SK-N-SH (cell line): ENCODE measurements at regions not wholly inside any gene's neighbourhood (a gene's known extent, or its start where the extent isn't known, plus 50 kb on each side); places are given as distances from the start of the nearest gene placed in this dataset.

Source experiments
- CTCF ChIA-PET: fragments of 300-600, 350-600 bp; formaldehyde crosslinking; extraction: SDS; loops from one replicate; lab custom pipeline; 2021; lab: Yijun Ruan, JAX
- POLR2A ChIA-PET: fragments of 350-600 bp; sonication (Branson Sonifier 250); formaldehyde crosslinking; extraction: SDS; loops from one replicate; lab custom pipeline; 2020; ENCODE audit warnings: antibody characterized with exemption, inconsistent platforms; lab: Yijun Ruan, JAX
- DNase-seq: peaks from one replicate; pipeline ENCODE4 v3.0.0; 2012
- H2AFZ ChIP-seq: fragments of 200-600 bp; sonication (generic); 2 replicates; pipeline ENCODE4 v1.8.1; 2016; ENCODE audit warnings: antibody characterized with exemption, mild to moderate bottlenecking, low read depth
- H3F3A ChIP-seq: fragments of 200-600 bp; sonication (generic); replicated peaks from 2 replicates; pipeline ENCODE3; 2016; ENCODE audit warnings: antibody characterized with exemption, mild to moderate bottlenecking; ENCODE audit not compliant: insufficient read depth
- H3K27ac ChIP-seq, 2 experiments: fragments of 200-500 bp in 1 of 2; fragments of 200-600 bp in 1 of 2; sonication (Bioruptor generic) in 1 of 2; sonication (generic), shearing (Covaris generic) in 1 of 2; 2 replicates each; pipeline versions ENCODE4 v1.5.1 to v1.6.1; 2014 to 2016; ENCODE audit warnings: low read depth in 2 of 2, inconsistent platforms in 1 of 2, low read length in 1 of 2, mild to moderate bottlenecking in 1 of 2, mixed read lengths in 1 of 2
- H3K27me3 ChIP-seq: fragments of 200-600 bp; sonication (generic), shearing (Covaris generic); 2 replicates; pipeline ENCODE4 v1.6.1; 2016; ENCODE audit warnings: mixed run types; ENCODE audit not compliant: insufficient read depth
- H3K36me3 ChIP-seq, 2 experiments: fragments of 200-500 bp in 1 of 2; fragments of 200-600 bp in 1 of 2; sonication (Bioruptor generic) in 1 of 2; sonication (generic) in 1 of 2; replicated peaks in 1 of 2; 2 replicates each; pipeline versions ENCODE3 to v1.5.1; 2014 to 2016; ENCODE audit warnings: low read length in 1 of 2, mild to moderate bottlenecking in 1 of 2; ENCODE audit not compliant: insufficient read depth in 2 of 2, control insufficient read depth in 1 of 2
- H3K4me1 ChIP-seq, 2 experiments: fragments of 200-500 bp in 1 of 2; fragments of 200-600 bp in 1 of 2; sonication (Bioruptor generic) in 1 of 2; sonication (generic), shearing (Covaris generic) in 1 of 2; 2 replicates each; pipeline versions ENCODE4 v1.5.1 to v1.6.1; 2014 to 2016; ENCODE audit warnings: low read depth in 1 of 2, low read length in 1 of 2, mixed run types in 1 of 2; ENCODE audit not compliant: insufficient read depth in 2 of 2, control insufficient read depth in 1 of 2
- H3K4me2 ChIP-seq: fragments of 200-600 bp; sonication (generic), shearing (Covaris generic); 2 replicates; pipeline ENCODE4 v1.6.1; 2017; ENCODE audit warnings: mixed run types
- H3K4me3 ChIP-seq, 2 experiments: fragments of 200-500 bp in 1 of 2; fragments of 200-600 bp in 1 of 2; sonication (Bioruptor generic) in 1 of 2; sonication (generic), shearing (Covaris generic) in 1 of 2; 2 replicates each; pipeline versions ENCODE4 v1.5.1 to v1.8.1; 2014 to 2016; ENCODE audit warnings: low read depth in 2 of 2, inconsistent platforms in 1 of 2, low read length in 1 of 2, mild to moderate bottlenecking in 1 of 2, mixed read lengths in 1 of 2, moderate library complexity in 1 of 2
- H3K79me2 ChIP-seq: fragments of 200-600 bp; sonication (generic); 2 replicates; pipeline ENCODE4 v1.8.1; 2017; ENCODE audit warnings: mild to moderate bottlenecking; ENCODE audit not compliant: insufficient read depth
- H3K9ac ChIP-seq: fragments of 200-600 bp; sonication (generic); 2 replicates; pipeline ENCODE4 v1.6.1; 2017; ENCODE audit warnings: mixed run types
- H3K9me2 ChIP-seq: fragments of 200-600 bp; sonication (generic); 2 replicates; pipeline ENCODE4 v1.6.1; 2017; ENCODE audit warnings: mixed run types
- H3K9me3 ChIP-seq: fragments of 200-600 bp; sonication (generic); 2 replicates; pipeline ENCODE4 v1.6.1; 2017; ENCODE audit warnings: mixed run types, mild to moderate bottlenecking, moderate library complexity
- H4K20me1 ChIP-seq: fragments of 200-600 bp; sonication (generic); 2 replicates; pipeline ENCODE4 v1.6.1; 2017; ENCODE audit warnings: mild to moderate bottlenecking, mixed run types; ENCODE audit not compliant: insufficient read depth
- CHD2 ChIP-seq: fragments of 150-350 bp; IDR thresholded peaks from 2 replicates; pipeline ENCODE4 v1.6.1; 2018; ENCODE audit warnings: low read length; ENCODE audit not compliant: partially characterized antibody
- EP300 ChIP-seq, 2 experiments: IDR thresholded peaks; 2 replicates each; pipeline versions ENCODE4 v1.4.0 to v1.6.1; 2012; ENCODE audit warnings: borderline replicate concordance in 1 of 2, low read depth in 1 of 2, low read length in 1 of 2
- FOSL2 ChIP-seq: IDR thresholded peaks from 2 replicates; pipeline ENCODE4 v1.4.0; 2012; ENCODE audit warnings: low read depth, mild to moderate bottlenecking, moderate library complexity, borderline replicate concordance
- FOXJ3 ChIP-seq: sonication (generic); formaldehyde crosslinking; IDR thresholded peaks from 2 replicates; pipeline ENCODE4 v1.5.1; 2020; ENCODE audit warnings: mild to moderate bottlenecking, missing genetic modification reagents
- FOXM1 ChIP-seq: IDR thresholded peaks from 2 replicates; pipeline ENCODE4 v1.4.0; 2012; ENCODE audit warnings: low read depth, mild to moderate bottlenecking
- GABPA ChIP-seq: IDR thresholded peaks from 2 replicates; pipeline ENCODE4 v1.4.0; 2012; ENCODE audit warnings: low read depth, mild to moderate bottlenecking
- GATA2 ChIP-seq: sonication (generic); formaldehyde crosslinking; IDR thresholded peaks from 2 replicates; pipeline ENCODE4 v1.5.0; 2020; ENCODE audit warnings: mild to moderate bottlenecking, missing genetic modification reagents
- JUND ChIP-seq: IDR thresholded peaks from 2 replicates; pipeline ENCODE4 v1.4.0; 2012
- NFIC ChIP-seq: IDR thresholded peaks from 2 replicates; pipeline ENCODE4 v1.4.0; 2012; ENCODE audit warnings: borderline replicate concordance
- RAD21 ChIP-seq: IDR thresholded peaks from 2 replicates; pipeline ENCODE4 v1.6.1; 2012; ENCODE audit warnings: mild to moderate bottlenecking, low read length
- RFX5 ChIP-seq: IDR thresholded peaks from 2 replicates; pipeline ENCODE4 v1.6.1; 2012; ENCODE audit warnings: mild to moderate bottlenecking, improper control_type of control experiment, low read length
- RXRA ChIP-seq: IDR thresholded peaks from 2 replicates; pipeline ENCODE4 v1.4.0; 2012; ENCODE audit warnings: low read depth, mild to moderate bottlenecking, borderline replicate concordance
- SIN3A ChIP-seq: IDR thresholded peaks from 2 replicates; pipeline ENCODE4 v1.6.1; 2012; ENCODE audit warnings: low read depth, mild to moderate bottlenecking, low read length, moderate library complexity, borderline replicate concordance
- SMC3 ChIP-seq: IDR thresholded peaks from 2 replicates; pipeline ENCODE4 v1.6.1; 2012; ENCODE audit warnings: low read depth, low read length, improper control_type of control experiment
- TAF1 ChIP-seq: IDR thresholded peaks from 2 replicates; pipeline ENCODE4 v1.6.1; 2012; ENCODE audit warnings: low read depth, mild to moderate bottlenecking, low read length, moderate library complexity, borderline replicate concordance
- TEAD4 ChIP-seq: IDR thresholded peaks from 2 replicates; pipeline ENCODE4 v1.4.0; 2012; ENCODE audit warnings: mild to moderate bottlenecking, borderline replicate concordance; ENCODE audit not compliant: insufficient read depth
- USF1 ChIP-seq: IDR thresholded peaks from 2 replicates; pipeline ENCODE4 v1.4.0; 2012; ENCODE audit warnings: low read depth, borderline replicate concordance
- YY1 ChIP-seq: IDR thresholded peaks from 2 replicates; pipeline ENCODE4 v1.4.0; 2012; ENCODE audit warnings: low read depth, mild to moderate bottlenecking
- WGBS: methylation state at CpG from one replicate; pipeline ENCODE4 v1.1.6; 2017; ENCODE audit warnings: low lambda C conversion rate; 5-methylcytosine and 5-hydroxymethylcytosine counted together
- TF ChIP-seq, protein P1 (sequence below): IDR thresholded peaks from 2 replicates; pipeline ENCODE4 v1.4.0; 2012; ENCODE audit warnings: low read depth
- TF ChIP-seq, protein P2 (sequence below): fragments of 150-350 bp; IDR thresholded peaks from 2 replicates; pipeline ENCODE4 v1.6.1; 2016; ENCODE audit warnings: mild to moderate bottlenecking, low read depth, low read length
- TF ChIP-seq, protein P3 (sequence below): IDR thresholded peaks from 2 replicates; pipeline ENCODE4 v1.6.1; 2012; ENCODE audit warnings: mild to moderate bottlenecking, low read depth, low read length, moderate library complexity

DNA sequence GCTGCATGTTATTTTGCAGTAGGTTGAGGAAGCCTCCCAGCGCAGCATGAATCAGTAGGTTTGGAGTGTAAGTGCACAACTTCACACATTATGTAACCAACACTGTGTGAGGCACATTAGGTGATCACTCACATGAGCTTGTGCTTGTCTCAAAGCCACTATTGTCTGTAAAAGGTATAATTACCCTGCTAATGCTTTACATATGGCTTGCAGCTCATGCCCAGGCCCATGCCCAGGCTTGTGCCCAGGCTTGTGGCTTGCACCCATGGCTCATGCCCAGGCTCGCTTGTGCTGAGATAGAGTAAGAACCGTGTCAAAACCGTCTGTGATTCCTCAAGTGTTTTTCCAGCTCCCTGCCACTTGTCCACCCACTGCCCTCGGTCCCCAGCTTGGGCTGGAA lies 596.3 kb downstream of the LTN1 start:
- TF ChIP-seq FOXJ3 (CRISPR knock-in tag) (no peak), GATA2 (CRISPR knock-in tag) (no peak), JUND (no peak), SIN3A (no peak), CHD2 (no peak), EP300 (IDR thresholded peaks at IDR 0.05; ENCODE audit: borderline replicate concordance in 1 of 2, low read depth in 1 of 2, low read length in 1 of 2) (no peak), TAF1 (no peak)
- TF ChIP-seq, protein P1, sequence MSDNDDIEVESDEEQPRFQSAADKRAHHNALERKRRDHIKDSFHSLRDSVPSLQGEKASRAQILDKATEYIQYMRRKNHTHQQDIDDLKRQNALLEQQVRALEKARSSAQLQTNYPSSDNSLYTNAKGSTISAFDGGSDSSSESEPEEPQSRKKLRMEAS = no peak
- TF ChIP-seq, protein P2, sequence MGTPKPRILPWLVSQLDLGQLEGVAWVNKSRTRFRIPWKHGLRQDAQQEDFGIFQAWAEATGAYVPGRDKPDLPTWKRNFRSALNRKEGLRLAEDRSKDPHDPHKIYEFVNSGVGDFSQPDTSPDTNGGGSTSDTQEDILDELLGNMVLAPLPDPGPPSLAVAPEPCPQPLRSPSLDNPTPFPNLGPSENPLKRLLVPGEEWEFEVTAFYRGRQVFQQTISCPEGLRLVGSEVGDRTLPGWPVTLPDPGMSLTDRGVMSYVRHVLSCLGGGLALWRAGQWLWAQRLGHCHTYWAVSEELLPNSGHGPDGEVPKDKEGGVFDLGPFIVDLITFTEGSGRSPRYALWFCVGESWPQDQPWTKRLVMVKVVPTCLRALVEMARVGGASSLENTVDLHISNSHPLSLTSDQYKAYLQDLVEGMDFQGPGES = no peak
- Histone ChIP-seq H3K27me3 (no peaks in the 10 kb centered on the region), H3K9me3 (no peaks in the 10 kb centered on the region), H3K27ac (no peak overlapping the region), H3F3A (no peaks in the 10 kb centered on the region), H3K9ac (no peak overlapping the region), H3K9me2 (no peaks in the 10 kb centered on the region), H3K4me3 (no peak overlapping the region), H4K20me1 (no peaks in the 10 kb centered on the region), H3K36me3 (no peaks in the 10 kb centered on the region), H3K4me2 (no peak overlapping the region), H3K4me1 (no peaks in the 10 kb centered on the region), H3K79me2 (no peaks in the 10 kb centered on the region), H2AFZ (no peak overlapping the region)
- no peak for DNase-seq
- 81% methylated on average over 2 of the region's 5 CpGs for WGBS
- CTCF ChIA-PET = interaction anchor here (0.9 kb wide), 1 partner anchor 125 kb away, joined by 4 read pairs; no protein-coding TSS in a partner anchor
- POLR2A ChIA-PET = no interaction called here

- no peaks in the 10 kb centered on the region for H3F3A ChIP-seq
- H3K27me3 ChIP-seq = no peaks in the 10 kb centered on the region
- H3K36me3 ChIP-seq = no peaks in the 10 kb centered on the region
- H3K4me1 ChIP-seq = no peaks in the 10 kb centered on the region
- H3K9me2 ChIP-seq = no peaks in the 10 kb centered on the region
- CTCF ChIA-PET = interaction anchor here (1.3 kb wide), 1 partner anchor 352 kb away, joined by 3 read pairs; no protein-coding TSS in a partner anchor
- H3K79me2 ChIP-seq = no peaks in the 10 kb centered on the region
- H4K20me1 ChIP-seq = no peaks in the 10 kb centered on the region
- POLR2A ChIA-PET = no interaction called here
- H2AFZ ChIP-seq = no peak overlapping the region
- no peak overlapping the region for H3K9ac ChIP-seq
- DNase-seq = no peak
- H3K9me3 ChIP-seq = no peaks in the 10 kb centered on the region
- H3K4me2 ChIP-seq = no peak overlapping the region
- H3K4me3 ChIP-seq = no peak overlapping the region
- no peak overlapping the region for H3K27ac ChIP-seq
- 86% methylated on average over 7 of the region's 7 CpGs for WGBS
- TF ChIP-seq FOXJ3 (CRISPR knock-in tag) (no peak), GATA2 (CRISPR knock-in tag) (no peak), GABPA (no peak), RAD21 (no peak), JUND (no peak), FOXM1 (no peak), USF1 (no peak), NFIC (no peak), YY1 (no peak), TEAD4 (no peak), SMC3 (no peak), FOSL2 (no peak), RXRA (no peak), RFX5 (no peak), EP300 (IDR thresholded peaks at IDR 0.05; ENCODE audit: borderline replicate concordance in 1 of 2, low read depth in 1 of 2, low read length in 1 of 2) (no peak)
- TF ChIP-seq, protein P3, sequence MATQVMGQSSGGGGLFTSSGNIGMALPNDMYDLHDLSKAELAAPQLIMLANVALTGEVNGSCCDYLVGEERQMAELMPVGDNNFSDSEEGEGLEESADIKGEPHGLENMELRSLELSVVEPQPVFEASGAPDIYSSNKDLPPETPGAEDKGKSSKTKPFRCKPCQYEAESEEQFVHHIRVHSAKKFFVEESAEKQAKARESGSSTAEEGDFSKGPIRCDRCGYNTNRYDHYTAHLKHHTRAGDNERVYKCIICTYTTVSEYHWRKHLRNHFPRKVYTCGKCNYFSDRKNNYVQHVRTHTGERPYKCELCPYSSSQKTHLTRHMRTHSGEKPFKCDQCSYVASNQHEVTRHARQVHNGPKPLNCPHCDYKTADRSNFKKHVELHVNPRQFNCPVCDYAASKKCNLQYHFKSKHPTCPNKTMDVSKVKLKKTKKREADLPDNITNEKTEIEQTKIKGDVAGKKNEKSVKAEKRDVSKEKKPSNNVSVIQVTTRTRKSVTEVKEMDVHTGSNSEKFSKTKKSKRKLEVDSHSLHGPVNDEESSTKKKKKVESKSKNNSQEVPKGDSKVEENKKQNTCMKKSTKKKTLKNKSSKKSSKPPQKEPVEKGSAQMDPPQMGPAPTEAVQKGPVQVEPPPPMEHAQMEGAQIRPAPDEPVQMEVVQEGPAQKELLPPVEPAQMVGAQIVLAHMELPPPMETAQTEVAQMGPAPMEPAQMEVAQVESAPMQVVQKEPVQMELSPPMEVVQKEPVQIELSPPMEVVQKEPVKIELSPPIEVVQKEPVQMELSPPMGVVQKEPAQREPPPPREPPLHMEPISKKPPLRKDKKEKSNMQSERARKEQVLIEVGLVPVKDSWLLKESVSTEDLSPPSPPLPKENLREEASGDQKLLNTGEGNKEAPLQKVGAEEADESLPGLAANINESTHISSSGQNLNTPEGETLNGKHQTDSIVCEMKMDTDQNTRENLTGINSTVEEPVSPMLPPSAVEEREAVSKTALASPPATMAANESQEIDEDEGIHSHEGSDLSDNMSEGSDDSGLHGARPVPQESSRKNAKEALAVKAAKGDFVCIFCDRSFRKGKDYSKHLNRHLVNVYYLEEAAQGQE = no peak
- TF ChIP-seq, protein P2 = no peak
Observed at GRCh38 chr21:28393279-28393678, 599.4 kb downstream of the LTN1 start.
